Fibroblast of peridontal ligament (primary cell): ENCODE measurements at regions not wholly inside any gene's neighbourhood (a gene's known extent, or its start where the extent isn't known, plus 50 kb on each side); places are given as distances from the start of the nearest gene placed in this dataset.
"Not testable (repeated sequence)": the region's sequence is repeated elsewhere in the genome, so short reads cannot be mapped to it uniquely, and the experiment has no call there.

Source experiments
- DNase-seq: peaks from one replicate; pipeline ENCODE4 v3.0.0-alpha.2; 2010; ENCODE audit errors: extremely low read depth

GRCh38 chr2:118791483-118791882, 56.0 kb downstream of the EN1 start:
- peak; percentile 66 for DNase-seq

GRCh38 chr2:118786746-118787145, 60.7 kb downstream of the EN1 start:
- no peak for DNase-seq

- peak; percentile 17 for DNase-seq
Measured at GRCh38 chr2:118784860-118785259, 62.6 kb downstream of the EN1 start.

- DNase-seq = peak; percentile 30
Measured at GRCh38 chr2:118779362-118779761, 68.1 kb downstream of the EN1 start.

GRCh38 chr2:118774458-118775133, 72.9 kb downstream of the EN1 start:
- DNase-seq = peak; percentile 38

- DNase-seq = no peak
Measured at GRCh38 chr2:118773826-118774225, 73.6 kb downstream of the EN1 start.

GRCh38 chr2:118772487-118773200, 74.8 kb downstream of the EN1 start:
- no peak for DNase-seq

- DNase-seq = no peak
Measured at GRCh38 chr2:118769707-118770400, 77.6 kb downstream of the EN1 start.

GRCh38 chr2:118766871-118767270, 80.6 kb downstream of the EN1 start:
- no peak for DNase-seq

GRCh38 chr2:118764855-118765254, 82.6 kb downstream of the EN1 start:
- no peak for DNase-seq

- DNase-seq = peak; percentile 15
Measured at GRCh38 chr2:118763797-118764196, 83.7 kb downstream of the EN1 start.

GRCh38 chr2:118762290-118762689, 85.2 kb downstream of the EN1 start:
- DNase-seq = no peak

- DNase-seq = peak; percentile 7
Measured at GRCh38 chr2:118761771-118762170, 85.7 kb downstream of the EN1 start.

GRCh38 chr2:118755901-118756300, 91.5 kb downstream of the EN1 start:
- DNase-seq = no peak

GRCh38 chr2:118755384-118755783, 92.1 kb downstream of the EN1 start:
- no peak for DNase-seq

GRCh38 chr2:118752762-118753429, 94.6 kb downstream of the EN1 start:
- no peak for DNase-seq

GRCh38 chr2:118750959-118751565, 96.4 kb downstream of the EN1 start:
- DNase-seq = peak; percentile 91

- DNase-seq = peak; percentile 64
Measured at GRCh38 chr2:118748245-118748885, 99.1 kb downstream of the EN1 start.

GRCh38 chr2:118747637-118748036, 99.8 kb downstream of the EN1 start:
- DNase-seq = no peak

- DNase-seq = no peak
Measured at GRCh38 chr2:118747066-118747465, 100.4 kb downstream of the EN1 start.

GRCh38 chr2:118744682-118745181, 102.7 kb downstream of the EN1 start:
- not testable (repeated sequence) for DNase-seq
